ENCODE measurements at regions not wholly inside any gene's neighbourhood (a gene's known extent, or its start where the extent isn't known, plus 50 kb on each side); places are given as distances from the start of the nearest gene placed in this dataset.

DNA sequence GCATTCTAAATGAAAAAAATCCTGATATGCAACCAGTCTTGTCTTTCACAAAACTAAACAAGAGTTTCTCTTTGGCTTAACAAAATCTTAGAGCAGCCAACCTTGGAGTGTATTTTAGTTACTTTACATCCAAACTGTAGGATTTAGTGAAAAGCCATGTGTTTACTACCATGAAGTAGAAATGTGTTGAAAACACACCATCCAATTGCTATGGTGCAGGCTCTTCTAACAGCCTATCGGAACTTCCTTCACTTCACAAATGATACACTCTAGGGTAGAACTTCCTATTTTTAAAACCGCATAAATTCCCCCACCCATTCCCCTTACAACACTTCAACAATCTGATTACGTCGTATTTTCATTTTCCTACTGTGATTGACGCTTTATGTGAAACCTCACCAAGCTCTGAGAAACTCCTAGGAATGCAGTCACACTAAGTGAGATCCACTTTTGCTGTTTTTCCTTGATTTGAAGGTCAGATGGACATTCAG, 74.4 kb upstream of the MAP4K4 start:
- TF ChIP-seq ZNF274 (IDR thresholded peaks at IDR 0.05; ENCODE audit: low read depth, low read length) = no peak
- TF ChIP-seq SUZ12 (IDR thresholded peaks at IDR 0.05; ENCODE audit: extremely low read depth, insufficient read depth, insufficient read length) = no peak

Data from NT2/D1 (cell line).